H9 (cell line): ENCODE measurements at regions not wholly inside any gene's neighbourhood (a gene's known extent, or its start where the extent isn't known, plus 50 kb on each side); places are given as distances from the start of the nearest gene placed in this dataset.

ENCODE experiments used
- DNase-seq: peaks from one replicate; pipeline ENCODE4 v3.0.0-alpha.2; 2017
- H2AFZ ChIP-seq: one replicate; pipeline ENCODE4 v1.6.1; 2013; ENCODE audit warnings: mild to moderate bottlenecking, low read length, control low read depth, moderate library complexity
- H2AK5ac ChIP-seq: 2 replicates; pipeline ENCODE4 v1.6.1; 2013; ENCODE audit warnings: low read length, control low read depth, mixed read lengths; ENCODE audit not compliant: insufficient read length
- H2BK120ac ChIP-seq: one replicate; pipeline ENCODE4 v1.6.1; 2013; ENCODE audit warnings: low read depth, mild to moderate bottlenecking, low read length, control low read depth, inconsistent platforms; ENCODE audit not compliant: poor library complexity, severe bottlenecking
- H2BK12ac ChIP-seq: 2 replicates; pipeline ENCODE4 v1.6.1; 2013; ENCODE audit warnings: low read length, control low read depth, mixed read lengths, low read depth; ENCODE audit not compliant: insufficient read length
- H2BK15ac ChIP-seq: 2 replicates; pipeline ENCODE4 v1.6.1; 2013; ENCODE audit warnings: low read depth, low read length, control low read depth
- H2BK20ac ChIP-seq: one replicate; pipeline ENCODE4 v1.6.1; 2013; ENCODE audit warnings: low read depth, mild to moderate bottlenecking, low read length, control low read depth, inconsistent platforms; ENCODE audit not compliant: poor library complexity, severe bottlenecking
- H2BK5ac ChIP-seq: 2 replicates; pipeline ENCODE4 v1.6.1; 2013; ENCODE audit warnings: low read length, control low read depth, mixed read lengths; ENCODE audit not compliant: insufficient read length
- H3K14ac ChIP-seq: 2 replicates; pipeline ENCODE4 v1.6.1; 2013; ENCODE audit warnings: low read length, control low read depth; ENCODE audit not compliant: insufficient read depth
- H3K18ac ChIP-seq: 2 replicates; pipeline ENCODE4 v1.6.1; 2013; ENCODE audit warnings: low read depth, mild to moderate bottlenecking, mixed read lengths, low read length, control low read depth; ENCODE audit not compliant: insufficient read length
- H3K23ac ChIP-seq: 2 replicates; pipeline ENCODE4 v1.6.1; 2013; ENCODE audit warnings: low read length, control low read depth, mixed read lengths, low read depth; ENCODE audit not compliant: insufficient read length
- H3K23me2 ChIP-seq: 2 replicates; pipeline ENCODE4 v1.6.1; 2013; ENCODE audit warnings: low read depth, mild to moderate bottlenecking, mixed read lengths, low read length, control low read depth; ENCODE audit not compliant: insufficient read length, poor library complexity, severe bottlenecking
- H3K27ac ChIP-seq: 2 replicates; pipeline ENCODE4 v1.5.1; 2013; ENCODE audit warnings: low read length, control low read depth, mixed read lengths, low read depth; ENCODE audit not compliant: insufficient read length
- H3K27me3 ChIP-seq: 2 replicates; pipeline ENCODE4 v1.6.1; 2013; ENCODE audit warnings: low read length, control low read depth, inconsistent platforms; ENCODE audit not compliant: insufficient read depth
- H3K4ac ChIP-seq: 2 replicates; pipeline ENCODE4 v1.6.1; 2013; ENCODE audit warnings: low read depth, mild to moderate bottlenecking, control low read depth, inconsistent platforms, low read length, moderate library complexity
- H3K4me1 ChIP-seq: 2 replicates; pipeline ENCODE4 v1.6.1; 2013; ENCODE audit warnings: low read length, control low read depth, inconsistent platforms; ENCODE audit not compliant: insufficient read depth
- H3K4me2 ChIP-seq: 2 replicates; pipeline ENCODE4 v1.6.1; 2013; ENCODE audit warnings: low read length, control low read depth, mixed read lengths; ENCODE audit not compliant: insufficient read length, insufficient read depth
- H3K56ac ChIP-seq: 2 replicates; pipeline ENCODE4 v1.6.1; 2013; ENCODE audit warnings: low read depth, mild to moderate bottlenecking, mixed read lengths, low read length, control low read depth; ENCODE audit not compliant: insufficient read length
- H3K79me1 ChIP-seq: 2 replicates; pipeline ENCODE4 v1.6.1; 2013; ENCODE audit warnings: low read depth, mild to moderate bottlenecking, moderate library complexity, low read length, control low read depth, inconsistent platforms; ENCODE audit not compliant: insufficient read depth, poor library complexity, severe bottlenecking
- H3K79me2 ChIP-seq: 2 replicates; pipeline ENCODE4 v1.6.1; 2013; ENCODE audit warnings: low read length, control low read depth, inconsistent platforms; ENCODE audit not compliant: insufficient read depth
- H3K9ac ChIP-seq: 2 replicates; pipeline ENCODE4 v1.6.1; 2013; ENCODE audit warnings: low read length, control low read depth, mixed read lengths; ENCODE audit not compliant: insufficient read length; ENCODE audit errors: extremely low read depth
- H3K9me3 ChIP-seq: one replicate; pipeline ENCODE4 v1.6.1; 2013; ENCODE audit warnings: low read depth, low read length, inconsistent platforms; ENCODE audit not compliant: control insufficient read depth
- H3T11ph ChIP-seq: one replicate; pipeline ENCODE4 v1.6.1; 2013; ENCODE audit warnings: mild to moderate bottlenecking, low read length, control low read depth, inconsistent platforms
- H4K20me1 ChIP-seq: one replicate; pipeline ENCODE4 v1.6.1; 2013; ENCODE audit not compliant: control insufficient read depth, insufficient read length, insufficient read depth
- H4K5ac ChIP-seq: 2 replicates; pipeline ENCODE4 v1.6.1; 2013; ENCODE audit warnings: low read depth, mild to moderate bottlenecking, mixed read lengths, low read length, control low read depth; ENCODE audit not compliant: insufficient read length
- H4K8ac ChIP-seq: replicated peaks from 2 replicates; pipeline ENCODE4 v1.6.1; 2013; ENCODE audit warnings: low read length, control low read depth, mixed read lengths, low read depth; ENCODE audit not compliant: insufficient read length
- H4K91ac ChIP-seq: 2 replicates; pipeline ENCODE4 v1.6.1; 2013; ENCODE audit warnings: low read depth, mild to moderate bottlenecking, moderate library complexity, mixed read lengths, low read length, control low read depth; ENCODE audit not compliant: insufficient read length
- H3K27ac Mint-ChIP-seq, 3 experiments: 2 replicates in 2 of 3; 3 replicates in 1 of 3; pipeline ENCODE4 v1.8.0; 2020 to 2021; ENCODE audit warnings: mixed read lengths in 3 of 3, mild to moderate bottlenecking in 1 of 3, moderate library complexity in 1 of 3
- H3K27me3 Mint-ChIP-seq: 2 replicates; pipeline ENCODE4 v1.8.0; 2021; ENCODE audit warnings: low read depth, mild to moderate bottlenecking, moderate library complexity, mixed read lengths
- H3K36me3 Mint-ChIP-seq, 3 experiments: 2 replicates in 2 of 3; 3 replicates in 1 of 3; pipeline ENCODE4 v1.8.0; 2020 to 2021; ENCODE audit warnings: low read depth in 3 of 3, mixed read lengths in 3 of 3; ENCODE audit not compliant: insufficient read depth in 1 of 3
- H3K4me1 Mint-ChIP-seq, 2 experiments: 2 replicates each; pipeline ENCODE4 v1.8.0; 2020; ENCODE audit warnings: mixed read lengths in 2 of 2
- H3K4me3 Mint-ChIP-seq, 2 experiments: 2 replicates in 1 of 2; 3 replicates in 1 of 2; pipeline ENCODE4 v1.8.0; 2020 to 2021; ENCODE audit warnings: mild to moderate bottlenecking in 2 of 2, mixed read lengths in 2 of 2, moderate library complexity in 1 of 2
- H3K9me3 Mint-ChIP-seq, 2 experiments: 2 replicates in 1 of 2; 3 replicates in 1 of 2; pipeline ENCODE4 v1.8.0; 2020; ENCODE audit warnings: mild to moderate bottlenecking in 2 of 2, mixed read lengths in 2 of 2, moderate library complexity in 1 of 2
- WGBS: extraction: QIAGEN DNeasy Blood & Tissue Kit; methylation state at CpG from one replicate; pipeline ENCODE4 v1.1.7; 2013; ENCODE audit warnings: missing lambda C conversion rate, low lambda C conversion rate, mixed read lengths; ENCODE audit not compliant: insufficient read length; ENCODE audit errors: extremely low coverage; 5-methylcytosine and 5-hydroxymethylcytosine counted together
- TF ChIP-seq, protein P1 (sequence below): fragments of 200-600 bp; sonication (generic); conservative IDR thresholded peaks from 3 replicates; pipeline ENCODE4 v1.8.0; 2021; ENCODE audit warnings: antibody characterized with exemption, mild to moderate bottlenecking

DNA sequence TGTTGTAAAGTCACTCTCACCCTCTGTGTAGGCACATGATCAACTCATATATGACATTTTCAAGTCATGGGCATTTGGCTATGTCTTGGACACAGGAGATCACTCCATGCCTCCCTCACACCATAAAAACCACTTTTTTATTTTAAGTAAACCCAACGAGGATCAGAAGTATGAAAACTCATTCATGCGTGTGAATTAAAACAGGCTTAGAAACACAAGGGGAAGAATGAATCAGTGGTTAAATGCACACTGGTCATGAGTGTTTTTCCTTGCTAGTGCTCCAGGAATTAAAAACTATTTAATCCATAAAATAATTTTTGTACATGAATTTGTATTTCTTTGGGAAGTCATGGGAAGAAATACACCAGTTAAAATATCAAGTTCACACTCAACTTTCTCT lies 198.4 kb downstream of the GALC start:
- H3K27me3 Mint-ChIP-seq: peaks cover 10% of the 10 kb centered on the region
- TF ChIP-seq, protein P1, sequence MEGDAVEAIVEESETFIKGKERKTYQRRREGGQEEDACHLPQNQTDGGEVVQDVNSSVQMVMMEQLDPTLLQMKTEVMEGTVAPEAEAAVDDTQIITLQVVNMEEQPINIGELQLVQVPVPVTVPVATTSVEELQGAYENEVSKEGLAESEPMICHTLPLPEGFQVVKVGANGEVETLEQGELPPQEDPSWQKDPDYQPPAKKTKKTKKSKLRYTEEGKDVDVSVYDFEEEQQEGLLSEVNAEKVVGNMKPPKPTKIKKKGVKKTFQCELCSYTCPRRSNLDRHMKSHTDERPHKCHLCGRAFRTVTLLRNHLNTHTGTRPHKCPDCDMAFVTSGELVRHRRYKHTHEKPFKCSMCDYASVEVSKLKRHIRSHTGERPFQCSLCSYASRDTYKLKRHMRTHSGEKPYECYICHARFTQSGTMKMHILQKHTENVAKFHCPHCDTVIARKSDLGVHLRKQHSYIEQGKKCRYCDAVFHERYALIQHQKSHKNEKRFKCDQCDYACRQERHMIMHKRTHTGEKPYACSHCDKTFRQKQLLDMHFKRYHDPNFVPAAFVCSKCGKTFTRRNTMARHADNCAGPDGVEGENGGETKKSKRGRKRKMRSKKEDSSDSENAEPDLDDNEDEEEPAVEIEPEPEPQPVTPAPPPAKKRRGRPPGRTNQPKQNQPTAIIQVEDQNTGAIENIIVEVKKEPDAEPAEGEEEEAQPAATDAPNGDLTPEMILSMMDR: no peak

More for the DNA sequence above, 198.4 kb downstream of the GALC start:
- Mint-ChIP-seq H3K4me1 (peaks cover 20 to 23% of the 10 kb centered on the region in 2 experiments), H3K4me3 (no peak overlapping the region), H3K9me3 (no peaks in the 10 kb centered on the region), H3K36me3 (no peaks in the 10 kb centered on the region), H3K27ac (no peak overlapping the region)
- H3K9me3 ChIP-seq: no peaks in the 10 kb centered on the region
- H3K27me3 ChIP-seq: no peaks in the 10 kb centered on the region
- H2BK5ac ChIP-seq: no peak overlapping the region
- H3T11ph ChIP-seq: no peak overlapping the region
- no peaks in the 10 kb centered on the region for H3K79me2 ChIP-seq
- no peak overlapping the region for H2BK15ac ChIP-seq
- no peak overlapping the region for H2BK120ac ChIP-seq
- no peak overlapping the region for H4K91ac ChIP-seq
- no peak for DNase-seq
- no peaks in the 10 kb centered on the region for H3K23me2 ChIP-seq
- H3K56ac ChIP-seq: no peak overlapping the region
- no CpG with 5 or more reads among the region's 2 CpGs for WGBS
- H4K20me1 ChIP-seq: no peaks in the 10 kb centered on the region
- no peak overlapping the region for H3K9ac ChIP-seq
- H4K8ac ChIP-seq: no peak overlapping the region
- no peaks in the 10 kb centered on the region for H3K79me1 ChIP-seq
- H3K4me2 ChIP-seq: no peak overlapping the region
- no peak overlapping the region for H3K23ac ChIP-seq
- no peak overlapping the region for H3K18ac ChIP-seq
- H4K5ac ChIP-seq: no peak overlapping the region
- H2AFZ ChIP-seq: no peak overlapping the region
- no peak overlapping the region for H3K27ac ChIP-seq
- H2BK20ac ChIP-seq: no peak overlapping the region
- peaks cover 4% of the 10 kb centered on the region; the same call in 1 of the 2 replicates for H3K4me1 ChIP-seq
- no peak overlapping the region for H3K4ac ChIP-seq
- H3K14ac ChIP-seq: no peak overlapping the region
- no peak overlapping the region for H2BK12ac ChIP-seq
- no peak overlapping the region for H2AK5ac ChIP-seq
